DOHH2 (cell line): ENCODE measurements at regions not wholly inside any gene's neighbourhood (a gene's known extent, or its start where the extent isn't known, plus 50 kb on each side); places are given as distances from the start of the nearest gene placed in this dataset.

Experiments used
- CTCF ChIP-seq: fragments of 200-600 bp; sonication (generic); IDR thresholded peaks from one replicate; pipeline ENCODE4 v1.5.1; 2014; ENCODE audit warnings: antibody characterized with exemption, mild to moderate bottlenecking, low read depth, low read length; ENCODE audit not compliant: poor library complexity, severe bottlenecking
- EZH2phosphoT487 ChIP-seq: fragments of 200-600 bp; sonication (generic); IDR thresholded peaks from 2 replicates; pipeline ENCODE4 v1.6.1; 2017; ENCODE audit warnings: borderline replicate concordance, mild to moderate bottlenecking, antibody characterized with exemption, low read length, moderate library complexity, mixed read lengths

- TF ChIP-seq CTCF, result no peak
- no peak for TF ChIP-seq EZH2phosphoT487
Measured at GRCh38 chr1:234999513-234999940, 129.1 kb downstream of the TOMM20 start.
